NCI-H2107 treated with DMSO at 0.1 percent for 48 hours (cell line): ENCODE measurements at regions not wholly inside any gene's neighbourhood (a gene's known extent, or its start where the extent isn't known, plus 50 kb on each side); places are given as distances from the start of the nearest gene placed in this dataset.
"Not testable (repeated sequence)": the region's sequence is repeated elsewhere in the genome, so short reads cannot be mapped to it uniquely, and the experiment has no call there.

Experiments used
- DNase-seq: peaks from one replicate; lab custom pipeline; 2025; ENCODE audit not compliant: unreplicated experiment; lab: John Stamatoyannopoulos, UW

- no peak for DNase-seq
Observed at GRCh38 chr12:87430444-87430843, 598.8 kb downstream of the C12orf50 start.

- DNase-seq = no peak
Observed at GRCh38 chr12:87428701-87429277, 600.4 kb downstream of the C12orf50 start.

- DNase-seq = no peak
Observed at GRCh38 chr12:87427770-87428169, 601.4 kb downstream of the C12orf50 start.

DNA sequence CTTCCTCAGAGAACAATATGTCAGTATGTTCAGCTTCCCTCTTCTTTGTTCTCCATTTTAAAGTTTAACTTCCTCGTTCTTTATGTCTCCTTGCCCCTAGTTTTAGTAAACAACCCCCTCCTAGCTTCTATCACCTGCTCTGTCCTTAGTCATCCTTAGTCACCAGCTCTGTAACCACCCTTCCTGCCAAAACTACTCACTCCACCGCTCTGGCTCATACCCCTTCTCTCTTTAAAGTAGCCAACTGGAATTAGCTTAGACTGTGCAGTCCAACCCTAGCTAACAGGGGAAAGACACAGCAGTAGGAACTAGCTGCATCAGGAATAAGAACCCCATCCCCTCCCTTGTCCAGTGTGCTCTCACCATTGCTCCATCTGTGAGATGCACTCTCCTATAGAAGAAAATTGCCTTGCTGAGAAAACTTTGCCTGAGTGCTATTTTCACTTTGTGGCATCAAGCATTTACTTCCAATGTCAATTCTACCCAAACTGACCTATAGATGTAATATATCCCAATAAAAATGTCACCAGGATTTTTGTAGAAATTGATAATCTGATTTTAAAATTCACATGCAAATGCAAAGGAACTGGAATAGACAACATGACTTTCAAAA, 603.2 kb downstream of the C12orf50 start:
- no peak for DNase-seq

GRCh38 chr12:87421233-87421632, 608.0 kb downstream of the C12orf50 start:
- not testable (repeated sequence) for DNase-seq

GRCh38 chr12:87413784-87414183, 615.4 kb downstream of the C12orf50 start:
- DNase-seq = no peak

- no peak for DNase-seq
Observed at GRCh38 chr12:87406926-87407325, 622.3 kb downstream of the C12orf50 start.

- DNase-seq = no peak
Observed at GRCh38 chr12:87405918-87406317, 623.3 kb downstream of the C12orf50 start.

DNA sequence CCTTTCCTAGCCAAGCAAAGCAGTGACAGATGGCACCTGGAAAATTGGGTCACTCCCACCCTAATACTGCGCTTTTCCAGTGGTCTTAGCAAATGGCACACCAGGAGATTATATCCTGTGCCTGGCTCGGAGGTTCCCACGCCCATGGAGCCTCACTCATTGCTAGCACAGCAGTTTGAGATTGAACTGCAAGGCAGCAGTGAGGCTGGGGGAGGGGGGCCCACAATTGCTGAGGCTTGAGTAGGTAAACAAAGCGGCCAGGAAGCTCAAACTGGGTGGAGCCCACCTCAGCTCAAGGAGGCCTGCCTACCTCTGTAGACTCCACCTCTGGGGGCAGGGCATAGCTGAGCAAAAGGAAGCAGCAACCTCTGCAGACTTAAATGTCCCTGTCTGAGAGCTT, 635.0 kb downstream of the C12orf50 start:
- not testable (repeated sequence) for DNase-seq

- DNase-seq = no peak
Observed at GRCh38 chr12:87388376-87388775, 640.8 kb downstream of the C12orf50 start.

- no peak for DNase-seq
Observed at GRCh38 chr12:87385322-87385721, 643.9 kb downstream of the C12orf50 start.

GRCh38 chr12:87384226-87384625, 645.0 kb downstream of the C12orf50 start:
- DNase-seq = no peak

DNA sequence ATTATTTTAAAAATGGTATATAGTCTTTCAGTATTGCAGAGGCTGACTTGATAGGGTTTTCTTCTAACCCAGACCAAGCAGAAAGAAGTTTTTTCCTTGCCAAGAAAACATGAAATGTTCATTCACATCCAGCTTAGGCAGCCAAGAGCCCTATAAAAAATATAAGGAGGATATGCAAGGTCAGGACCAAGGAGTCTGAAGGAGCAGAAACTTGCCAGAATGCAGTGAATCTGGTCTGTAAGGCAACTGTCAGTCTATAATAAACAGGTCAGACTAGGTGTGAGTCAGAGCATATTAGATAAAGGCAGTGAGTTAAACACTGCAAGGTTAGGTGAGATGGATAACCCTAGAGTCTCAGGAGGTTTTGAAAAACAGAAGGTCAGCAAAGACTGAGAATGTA, 645.5 kb downstream of the C12orf50 start:
- DNase-seq = no peak

- DNase-seq = no peak
Observed at GRCh38 chr12:87382959-87383566, 646.1 kb downstream of the C12orf50 start.

DNA sequence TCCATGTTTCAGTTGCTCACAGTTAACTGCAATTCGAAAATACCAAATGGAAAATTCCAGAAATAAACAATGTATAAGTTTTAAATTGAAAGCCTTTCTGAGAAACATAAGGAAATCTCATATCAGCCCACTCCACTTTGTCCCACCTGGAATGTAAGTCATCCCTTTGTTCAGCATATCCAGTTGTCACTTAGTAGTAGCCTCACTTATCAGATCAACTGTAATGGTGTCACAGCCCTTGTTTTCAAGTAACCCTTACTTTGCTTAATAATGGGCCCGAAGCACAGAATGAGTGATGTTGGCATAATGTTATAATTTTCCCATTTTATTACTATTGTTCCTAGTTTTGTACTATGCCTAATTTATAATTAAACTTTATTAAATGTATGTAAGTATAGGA, 646.8 kb downstream of the C12orf50 start:
- no peak for DNase-seq

DNA sequence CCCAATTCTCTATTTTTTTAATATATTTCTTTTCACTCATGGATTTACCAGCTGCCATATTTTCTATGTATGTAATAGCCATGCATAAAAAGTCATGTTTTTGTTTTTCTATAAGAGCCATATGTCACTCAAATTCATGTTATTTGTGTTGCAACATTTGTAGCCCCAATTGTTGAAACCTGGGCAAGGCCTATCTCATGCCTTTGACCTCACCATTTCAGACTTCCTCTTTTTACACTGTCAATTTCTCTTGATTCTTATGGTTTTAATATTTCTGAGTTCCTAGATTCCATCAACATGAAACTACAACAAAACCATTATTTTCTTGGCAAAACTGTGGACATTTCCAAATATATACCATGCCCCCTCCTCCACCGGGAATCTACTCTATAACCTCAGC, 647.5 kb downstream of the C12orf50 start:
- no peak for DNase-seq

DNA sequence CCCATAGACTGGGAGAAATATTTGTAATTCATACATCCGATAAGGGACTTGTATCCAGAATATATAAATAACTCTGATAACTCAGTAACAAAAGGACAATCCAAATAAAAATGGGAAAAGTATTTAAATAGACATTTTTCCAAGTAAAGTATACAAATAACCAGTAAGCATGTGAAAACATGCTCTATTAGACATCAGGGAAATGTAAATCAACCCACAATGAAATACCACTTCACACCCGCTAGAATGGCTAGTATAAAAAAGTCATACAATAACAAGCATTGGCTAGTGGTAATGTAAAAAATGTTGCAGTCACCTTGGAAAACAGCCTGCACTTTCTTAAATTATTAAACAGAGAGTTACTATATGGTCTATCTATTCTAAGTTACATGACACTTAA, 650.7 kb downstream of the C12orf50 start:
- no peak for DNase-seq

DNA sequence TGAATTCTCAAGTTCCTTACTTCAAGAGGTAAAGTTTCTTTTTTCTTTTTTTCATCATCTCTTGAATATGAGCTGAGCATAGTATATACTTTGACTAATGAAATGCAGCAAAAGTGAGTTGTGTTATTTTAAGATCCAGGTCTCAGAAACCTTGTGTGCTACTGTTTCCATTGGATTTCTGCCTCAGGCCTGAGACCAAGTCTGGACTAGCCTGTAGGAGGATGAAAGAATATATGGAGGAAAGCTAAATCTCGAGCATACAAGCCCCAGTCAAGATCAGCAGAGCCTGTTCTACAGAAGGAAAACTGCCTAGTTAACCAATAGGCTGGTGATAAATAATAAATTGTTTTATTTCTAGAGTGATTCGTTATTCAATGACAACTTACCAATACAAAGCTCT, 652.5 kb downstream of the C12orf50 start:
- no peak for DNase-seq

GRCh38 chr12:87369161-87369560, 660.0 kb downstream of the C12orf50 start:
- DNase-seq = no peak

GRCh38 chr12:87368259-87368658, 660.9 kb downstream of the C12orf50 start:
- peak; percentile 65 for DNase-seq

- peak; percentile 33 for DNase-seq
Observed at GRCh38 chr12:87365423-87365822, 663.8 kb downstream of the C12orf50 start.

- no peak for DNase-seq
Observed at GRCh38 chr12:87363497-87364084, 665.6 kb downstream of the C12orf50 start.
